NCI-H774 (cell line): ENCODE measurements at regions not wholly inside any gene's neighbourhood (a gene's known extent, or its start where the extent isn't known, plus 50 kb on each side); places are given as distances from the start of the nearest gene placed in this dataset.

Source experiments
- DNase-seq: peaks from one replicate; lab custom pipeline; 2025; lab: John Stamatoyannopoulos, UW

GRCh38 chr5:27308153-27308552, 269.8 kb upstream of the CDH9 start:
- no peak for DNase-seq

GRCh38 chr5:27290172-27290571, 251.8 kb upstream of the CDH9 start:
- no peak for DNase-seq

- DNase-seq: no peak
These were observed 237.7 kb upstream of the CDH9 start for GRCh38 chr5:27276119-27276518.

- no peak for DNase-seq
These were observed 237.0 kb upstream of the CDH9 start for GRCh38 chr5:27275345-27275744.

- no peak for DNase-seq
These were observed 231.4 kb upstream of the CDH9 start for GRCh38 chr5:27269766-27270165.

GRCh38 chr5:27267209-27267824, 228.9 kb upstream of the CDH9 start:
- DNase-seq: no peak

- no peak for DNase-seq
These were observed 227.8 kb upstream of the CDH9 start for GRCh38 chr5:27266184-27266583.

- DNase-seq: no peak
These were observed 219.3 kb upstream of the CDH9 start for GRCh38 chr5:27257696-27258095.

GRCh38 chr5:27252911-27253310, 214.5 kb upstream of the CDH9 start:
- no peak for DNase-seq

GRCh38 chr5:27242258-27242626, 203.9 kb upstream of the CDH9 start:
- DNase-seq: no peak

- no peak for DNase-seq
These were observed 203.3 kb upstream of the CDH9 start for GRCh38 chr5:27241564-27242257.

- no peak for DNase-seq
These were observed 202.4 kb upstream of the CDH9 start for GRCh38 chr5:27240791-27241190.

GRCh38 chr5:27234916-27235315, 196.5 kb upstream of the CDH9 start:
- no peak for DNase-seq

- DNase-seq: no peak
These were observed 183.0 kb upstream of the CDH9 start for GRCh38 chr5:27221410-27221809.

GRCh38 chr5:27220752-27221151, 182.4 kb upstream of the CDH9 start:
- no peak for DNase-seq

GRCh38 chr5:27217977-27218376, 179.6 kb upstream of the CDH9 start:
- DNase-seq: no peak

- DNase-seq: no peak
These were observed 179.0 kb upstream of the CDH9 start for GRCh38 chr5:27217155-27217956.

GRCh38 chr5:27216367-27216950, 178.1 kb upstream of the CDH9 start:
- DNase-seq: no peak

- no peak for DNase-seq
These were observed 169.7 kb upstream of the CDH9 start for GRCh38 chr5:27208051-27208450.

GRCh38 chr5:27191786-27192510, 153.6 kb upstream of the CDH9 start:
- DNase-seq: no peak

- DNase-seq: no peak
These were observed 134.3 kb upstream of the CDH9 start for GRCh38 chr5:27172693-27173092.

- DNase-seq: no peak
These were observed 133.4 kb upstream of the CDH9 start for GRCh38 chr5:27171761-27172261.
